GM12892 (cell line): ENCODE measurements at regions not wholly inside any gene's neighbourhood (a gene's known extent, or its start where the extent isn't known, plus 50 kb on each side); places are given as distances from the start of the nearest gene placed in this dataset.
"Not testable (repeated sequence)": the region's sequence is repeated elsewhere in the genome, so short reads cannot be mapped to it uniquely, and the experiment has no call there.

ENCODE experiments used
- DNase-seq: peaks from one replicate; pipeline ENCODE4 v3.0.0; 2011; ENCODE audit not compliant: insufficient read length
- FAIRE-seq: peaks from 2 replicates; lab custom pipeline; 2011; peaks lifted over from hg19 to GRCh38; lab: Jason Lieb, UNC
- POLR2A ChIP-seq: IDR thresholded peaks from 2 replicates; pipeline ENCODE4 v1.6.1; 2011; ENCODE audit warnings: low read depth, low read length, control low read depth
- POLR2AphosphoS5 ChIP-seq: IDR thresholded peaks from 2 replicates; pipeline ENCODE4 v1.6.1; 2011; ENCODE audit warnings: low read depth, low read length, control low read depth
- TAF1 ChIP-seq: IDR thresholded peaks from 2 replicates; pipeline ENCODE4 v1.6.1; 2011; ENCODE audit warnings: low read depth, mild to moderate bottlenecking, control low read depth, low read length, borderline replicate concordance

GRCh38 chr1:181313466-181313865, 169.9 kb upstream of the CACNA1E start:
- FAIRE-seq (no peak), DNase-seq (no peak)
- TF ChIP-seq TAF1, result no peak
- no peak for TF ChIP-seq POLR2AphosphoS5
- no peak for TF ChIP-seq POLR2A

- DNase-seq (no peak), FAIRE-seq (no peak)
- TF ChIP-seq POLR2AphosphoS5, result no peak
- TF ChIP-seq TAF1, result no peak
- no peak for TF ChIP-seq POLR2A
These were observed 169.3 kb upstream of the CACNA1E start for GRCh38 chr1:181314010-181314409.

GRCh38 chr1:181314959-181315358, 168.4 kb upstream of the CACNA1E start:
- FAIRE-seq (no peak), DNase-seq (no peak)
- TF ChIP-seq POLR2A (no peak), POLR2AphosphoS5 (no peak), TAF1 (no peak)

GRCh38 chr1:181317261-181317930, 165.9 kb upstream of the CACNA1E start:
- DNase-seq (no peak), FAIRE-seq (no peak)
- no peak for TF ChIP-seq POLR2AphosphoS5
- no peak for TF ChIP-seq POLR2A
- TF ChIP-seq TAF1, result no peak

- TF ChIP-seq POLR2AphosphoS5 (no peak), TAF1 (no peak), POLR2A (no peak)
- no peak for FAIRE-seq
- no peak for DNase-seq
These were observed 165.1 kb upstream of the CACNA1E start for GRCh38 chr1:181318022-181318857.

- DNase-seq (no peak), FAIRE-seq (no peak)
- TF ChIP-seq POLR2AphosphoS5, result no peak
- no peak for TF ChIP-seq TAF1
- TF ChIP-seq POLR2A, result no peak
These were observed 164.5 kb upstream of the CACNA1E start for GRCh38 chr1:181318858-181319235.

GRCh38 chr1:181319907-181320306, 163.4 kb upstream of the CACNA1E start:
- no peak for TF ChIP-seq POLR2AphosphoS5
- FAIRE-seq, result no peak
- DNase-seq, result no peak

GRCh38 chr1:181324797-181325616, 158.3 kb upstream of the CACNA1E start:
- FAIRE-seq (no peak), DNase-seq (no peak)
- TF ChIP-seq POLR2AphosphoS5 (no peak), TAF1 (no peak), POLR2A (no peak)

- not testable (repeated sequence) for DNase-seq, FAIRE-seq
These were observed 157.6 kb upstream of the CACNA1E start for GRCh38 chr1:181325765-181326164.

- FAIRE-seq (no peak), DNase-seq (no peak)
- TF ChIP-seq TAF1 (no peak), POLR2AphosphoS5 (no peak), POLR2A (no peak)
These were observed 157.0 kb upstream of the CACNA1E start for GRCh38 chr1:181326348-181326747.

- no peak for FAIRE-seq
- DNase-seq, result no peak
- TF ChIP-seq POLR2A (no peak), TAF1 (no peak), POLR2AphosphoS5 (no peak)
These were observed 155.5 kb upstream of the CACNA1E start for GRCh38 chr1:181327796-181328195.
